Chondrocyte (in vitro differentiated cells): ENCODE measurements at regions not wholly inside any gene's neighbourhood (a gene's known extent, or its start where the extent isn't known, plus 50 kb on each side); places are given as distances from the start of the nearest gene placed in this dataset.
"Not testable (repeated sequence)": the region's sequence is repeated elsewhere in the genome, so short reads cannot be mapped to it uniquely, and the experiment has no call there.

ENCODE experiments used
- DNase-seq: peaks from one replicate; pipeline ENCODE4 v3.0.0; 2021; ENCODE audit warnings: mixed read lengths, low spot score
- H3K27ac Mint-ChIP-seq: one replicate; pipeline ENCODE4 v1.8.0; 2021; ENCODE audit warnings: mild to moderate bottlenecking, moderate library complexity, mixed read lengths; ENCODE audit not compliant: unreplicated experiment
- H3K27me3 Mint-ChIP-seq: 2 replicates; pipeline ENCODE4 v1.8.0; 2021; ENCODE audit warnings: low read depth, mixed read lengths
- H3K36me3 Mint-ChIP-seq: 2 replicates; pipeline ENCODE4 v1.8.0; 2021; ENCODE audit warnings: low read depth, mixed read lengths
- H3K4me1 Mint-ChIP-seq: 2 replicates; pipeline ENCODE4 v1.8.0; 2021; ENCODE audit warnings: low read depth, mild to moderate bottlenecking, mixed read lengths
- H3K4me3 Mint-ChIP-seq: one replicate; pipeline ENCODE4 v1.8.0; 2021; ENCODE audit warnings: mild to moderate bottlenecking, moderate library complexity, mixed read lengths; ENCODE audit not compliant: unreplicated experiment
- H3K9me3 Mint-ChIP-seq: 2 replicates; pipeline ENCODE4 v1.8.0; 2021; ENCODE audit warnings: low read depth, mixed read lengths
- CTCF ChIP-seq: fragments of 200-600 bp; sonication (generic); IDR thresholded peaks from 2 replicates; pipeline ENCODE4 v1.5.0; 2021; ENCODE audit warnings: antibody characterized with exemption, mild to moderate bottlenecking, moderate library complexity

GRCh38 chr5:101647861-101648260 is 648.2 kb downstream of the SLCO4C1 start:
- H3K9me3 Mint-ChIP-seq: no peaks in the 10 kb centered on the region
- TF ChIP-seq CTCF: no peak
- no peaks in the 10 kb centered on the region for H3K36me3 Mint-ChIP-seq
- H3K4me1 Mint-ChIP-seq: no peaks in the 10 kb centered on the region
- no peak for DNase-seq
- peaks cover 11% of the 10 kb centered on the region for H3K27me3 Mint-ChIP-seq
- H3K27ac Mint-ChIP-seq: no peak overlapping the region
- no peak overlapping the region for H3K4me3 Mint-ChIP-seq

- no peak overlapping the region for H3K4me3 Mint-ChIP-seq
- no peaks in the 10 kb centered on the region for H3K9me3 Mint-ChIP-seq
- no peak overlapping the region for H3K27ac Mint-ChIP-seq
- no peak for DNase-seq
- H3K4me1 Mint-ChIP-seq: no peaks in the 10 kb centered on the region
- no peaks in the 10 kb centered on the region for H3K36me3 Mint-ChIP-seq
- no peak for TF ChIP-seq CTCF
- H3K27me3 Mint-ChIP-seq: peaks cover 8% of the 10 kb centered on the region
Observed at GRCh38 chr5:101643794-101644193, 652.3 kb downstream of the SLCO4C1 start.

- no peaks in the 10 kb centered on the region for H3K36me3 Mint-ChIP-seq
- H3K27me3 Mint-ChIP-seq: no peaks in the 10 kb centered on the region
- no peak overlapping the region for H3K27ac Mint-ChIP-seq
- no peak for TF ChIP-seq CTCF
- H3K4me3 Mint-ChIP-seq: no peak overlapping the region
- no peak for DNase-seq
- no peaks in the 10 kb centered on the region for H3K4me1 Mint-ChIP-seq
- H3K9me3 Mint-ChIP-seq: peaks cover 4% of the 10 kb centered on the region
Observed at GRCh38 chr5:101637599-101637998, 658.5 kb downstream of the SLCO4C1 start.

- not testable (repeated sequence) for H3K4me1 Mint-ChIP-seq, H3K4me3 Mint-ChIP-seq, H3K9me3 Mint-ChIP-seq
Observed at GRCh38 chr5:101627770-101628169, 668.3 kb downstream of the SLCO4C1 start.

GRCh38 chr5:101626572-101626971 is 669.5 kb downstream of the SLCO4C1 start:
- H3K4me1 Mint-ChIP-seq: no peaks in the 10 kb centered on the region
- no peak for DNase-seq
- no peak overlapping the region for H3K4me3 Mint-ChIP-seq
- no peaks in the 10 kb centered on the region for H3K9me3 Mint-ChIP-seq
- no peak for TF ChIP-seq CTCF
- no peaks in the 10 kb centered on the region for H3K36me3 Mint-ChIP-seq
- no peaks in the 10 kb centered on the region for H3K27me3 Mint-ChIP-seq
- H3K27ac Mint-ChIP-seq: no peak overlapping the region

More at GRCh38 chr5:101627770-101628169, 668.3 kb downstream of the SLCO4C1 start:
- not testable (repeated sequence) for H3K36me3 Mint-ChIP-seq, H3K27ac Mint-ChIP-seq, H3K27me3 Mint-ChIP-seq, DNase-seq

- Mint-ChIP-seq H3K36me3 (no peaks in the 10 kb centered on the region), H3K9me3 (no peaks in the 10 kb centered on the region), H3K27me3 (no peaks in the 10 kb centered on the region), H3K27ac (no peak overlapping the region), H3K4me3 (no peak overlapping the region), H3K4me1 (no peaks in the 10 kb centered on the region)
- DNase-seq: no peak
- no peak for TF ChIP-seq CTCF
Observed at GRCh38 chr5:101611039-101611438, 685.0 kb downstream of the SLCO4C1 start.
